GM12878 (cell line): ENCODE measurements at regions not wholly inside any gene's neighbourhood (a gene's known extent, or its start where the extent isn't known, plus 50 kb on each side); places are given as distances from the start of the nearest gene placed in this dataset.
"Not testable (repeated sequence)": the region's sequence is repeated elsewhere in the genome, so short reads cannot be mapped to it uniquely, and the experiment has no call there.

Source experiments
- CEBPB ChIP-seq, 2 experiments: fragments of 150-350 bp in 1 of 2; IDR thresholded peaks; 2 replicates each; pipeline ENCODE4 v1.6.1; 2012 to 2014; ENCODE audit warnings: low read depth in 2 of 2, low read length in 2 of 2, borderline replicate concordance in 1 of 2, inconsistent platforms in 1 of 2
- CTCF ChIP-seq, 3 experiments: IDR thresholded peaks in 2 of 3; conservative IDR thresholded peaks in 1 of 3; 2 replicates each; pipeline ENCODE4 v1.5.1; 2011; ENCODE audit warnings: low read depth in 3 of 3, low read length in 3 of 3, mild to moderate bottlenecking in 3 of 3, control low read depth in 2 of 3, moderate library complexity in 2 of 3, inconsistent platforms in 1 of 3, mixed read lengths in 1 of 3; ENCODE audit not compliant: control insufficient read depth in 2 of 3, insufficient read depth in 1 of 3; ENCODE audit errors: extremely low read depth in 1 of 3
- ETV6 ChIP-seq, 2 experiments: fragments of 450-650 bp in 1 of 2; IDR thresholded peaks in 1 of 2; conservative IDR thresholded peaks in 1 of 2; 2 replicates each; pipeline ENCODE4 v1.6.1; 2014; ENCODE audit warnings: antibody characterized with exemption in 1 of 2, borderline replicate concordance in 1 of 2, low read depth in 1 of 2, mild to moderate bottlenecking in 1 of 2, moderate library complexity in 1 of 2
- FOXK2 ChIP-seq: fragments of 450-650 bp; IDR thresholded peaks from 2 replicates; pipeline ENCODE4 v1.6.1; 2017; ENCODE audit warnings: mild to moderate bottlenecking, moderate library complexity
- JUND ChIP-seq: IDR thresholded peaks from 2 replicates; pipeline ENCODE4 v1.6.1; 2012; ENCODE audit warnings: low read depth, mild to moderate bottlenecking, low read length, improper control_type of control experiment, moderate library complexity
- MAX ChIP-seq: IDR thresholded peaks from 2 replicates; pipeline ENCODE4 v1.6.1; 2012; ENCODE audit warnings: low read depth, low read length, improper control_type of control experiment
- POLR2A ChIP-seq: IDR thresholded peaks from 2 replicates; pipeline ENCODE4 v1.6.1; 2011; ENCODE audit warnings: low read depth, mild to moderate bottlenecking, low read length
- RELB ChIP-seq: fragments of 450-650 bp; IDR thresholded peaks from 2 replicates; pipeline ENCODE4 v1.6.1; 2017; ENCODE audit warnings: low read depth, mild to moderate bottlenecking, moderate library complexity
- SUZ12 ChIP-seq: fragments of 200-600 bp; sonication (generic); IDR thresholded peaks from one replicate; pipeline ENCODE4 v1.6.1; 2018; ENCODE audit warnings: antibody characterized with exemption, mild to moderate bottlenecking; ENCODE audit not compliant: unreplicated experiment
- TAF1 ChIP-seq: IDR thresholded peaks from 2 replicates; pipeline ENCODE4 v1.6.1; 2011; ENCODE audit warnings: mild to moderate bottlenecking, low read depth, low read length, borderline replicate concordance
- TCF12 ChIP-seq: IDR thresholded peaks from 2 replicates; pipeline ENCODE4 v1.6.1; 2011; ENCODE audit warnings: low read depth, mild to moderate bottlenecking, low read length
- YY1 ChIP-seq: IDR thresholded peaks from 2 replicates; pipeline ENCODE4 v1.6.1; 2011; ENCODE audit warnings: low read depth, mild to moderate bottlenecking, low read length

GRCh38 chr9:67592424-67592823 lies 266.3 kb upstream of the ANKRD20A1 start:
- TF ChIP-seq MAX; CTCF (IDR thresholded peaks at IDR 0.05 in 2 of 3, conservative IDR thresholded peaks at IDR 0.05 in 1 of 3; ENCODE audit: control insufficient read depth in 2 of 3, extremely low read depth in 1 of 3, insufficient read depth in 1 of 3, low read depth in 3 of 3, low read length in 3 of 3); TAF1; CEBPB (IDR thresholded peaks at IDR 0.05; ENCODE audit: borderline replicate concordance in 1 of 2, low read depth in 2 of 2, low read length in 2 of 2); SUZ12; TCF12; YY1; POLR2A; JUND; FOXK2; RELB; ETV6 (conservative IDR thresholded peaks at IDR 0.05 in 1 of 2, IDR thresholded peaks at IDR 0.05 in 1 of 2; ENCODE audit: borderline replicate concordance in 1 of 2, low read depth in 1 of 2): not testable (repeated sequence)
